ENCODE measurements at regions not wholly inside any gene's neighbourhood (a gene's known extent, or its start where the extent isn't known, plus 50 kb on each side); places are given as distances from the start of the nearest gene placed in this dataset.
"Not testable (repeated sequence)": the region's sequence is repeated elsewhere in the genome, so short reads cannot be mapped to it uniquely, and the experiment has no call there.

DNA sequence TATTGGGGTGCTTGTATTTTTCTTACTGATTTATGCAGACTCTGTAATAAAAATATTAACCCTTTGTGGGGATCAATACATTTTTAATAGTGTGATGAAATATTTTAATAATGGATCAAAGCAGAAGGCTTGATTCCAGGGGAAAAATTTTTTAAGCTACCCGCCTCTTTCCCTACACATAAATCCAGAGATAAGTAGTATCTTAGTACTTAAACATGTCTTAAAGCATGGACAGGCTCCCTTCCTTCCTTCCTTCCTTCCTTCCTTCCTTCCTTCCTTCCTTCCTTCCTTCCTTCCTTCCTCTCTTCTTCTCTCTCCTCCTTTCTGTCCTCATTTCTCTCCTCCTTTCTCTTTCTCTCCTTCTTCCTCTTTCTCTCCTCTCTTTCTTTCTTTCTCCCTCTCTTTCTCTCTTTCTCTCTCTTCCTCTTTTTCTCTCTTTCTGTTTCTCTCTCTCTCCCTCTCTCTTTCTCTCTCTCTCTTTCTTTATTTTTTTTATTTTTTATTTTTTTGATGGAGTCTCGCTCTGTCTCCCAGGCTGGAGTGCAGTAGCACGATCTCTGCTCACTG lies 78.0 kb upstream of the SPRY4 start:
- no peak for DNase-seq

GRCh38 chr5:142400415-142400814 lies 75.6 kb upstream of the SPRY4 start:
- no peak for DNase-seq

DNA sequence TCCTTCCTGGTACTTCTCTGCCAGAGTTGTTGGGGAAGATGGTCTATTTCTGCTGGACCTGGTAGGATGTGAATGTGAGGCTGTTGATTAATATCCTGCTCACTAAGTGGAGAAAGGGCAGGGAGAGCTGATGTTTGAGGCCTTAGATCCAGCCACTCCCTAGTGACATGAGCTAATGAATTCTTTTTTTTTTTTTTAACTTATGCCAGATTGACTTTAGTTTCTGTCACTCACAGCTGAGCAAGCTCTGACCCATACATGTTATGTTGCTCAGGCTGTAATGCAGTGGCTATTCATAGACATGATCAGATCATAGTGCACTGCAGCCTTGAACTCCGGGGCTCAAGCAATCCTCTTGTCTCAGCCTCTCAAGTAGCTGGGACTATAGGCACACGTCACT lies 75.1 kb upstream of the SPRY4 start:
- no peak for DNase-seq

DNA sequence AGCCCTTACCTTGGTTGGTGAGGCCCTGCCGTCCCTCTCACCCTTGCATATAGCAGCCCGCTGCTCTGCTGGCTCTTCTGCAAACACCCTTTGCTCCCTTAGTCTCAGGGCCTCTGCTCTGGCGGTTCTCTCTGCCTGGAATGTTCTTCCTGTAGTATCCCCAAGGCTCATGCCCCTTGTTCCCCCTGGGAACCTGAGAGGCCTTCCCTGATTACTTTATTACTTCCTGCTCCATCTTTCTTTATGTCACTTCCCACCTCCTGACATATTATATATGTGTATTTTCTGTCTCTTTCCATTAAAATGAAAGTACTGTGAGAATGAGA lies 73.9 kb upstream of the SPRY4 start:
- DNase-seq: no peak

DNA sequence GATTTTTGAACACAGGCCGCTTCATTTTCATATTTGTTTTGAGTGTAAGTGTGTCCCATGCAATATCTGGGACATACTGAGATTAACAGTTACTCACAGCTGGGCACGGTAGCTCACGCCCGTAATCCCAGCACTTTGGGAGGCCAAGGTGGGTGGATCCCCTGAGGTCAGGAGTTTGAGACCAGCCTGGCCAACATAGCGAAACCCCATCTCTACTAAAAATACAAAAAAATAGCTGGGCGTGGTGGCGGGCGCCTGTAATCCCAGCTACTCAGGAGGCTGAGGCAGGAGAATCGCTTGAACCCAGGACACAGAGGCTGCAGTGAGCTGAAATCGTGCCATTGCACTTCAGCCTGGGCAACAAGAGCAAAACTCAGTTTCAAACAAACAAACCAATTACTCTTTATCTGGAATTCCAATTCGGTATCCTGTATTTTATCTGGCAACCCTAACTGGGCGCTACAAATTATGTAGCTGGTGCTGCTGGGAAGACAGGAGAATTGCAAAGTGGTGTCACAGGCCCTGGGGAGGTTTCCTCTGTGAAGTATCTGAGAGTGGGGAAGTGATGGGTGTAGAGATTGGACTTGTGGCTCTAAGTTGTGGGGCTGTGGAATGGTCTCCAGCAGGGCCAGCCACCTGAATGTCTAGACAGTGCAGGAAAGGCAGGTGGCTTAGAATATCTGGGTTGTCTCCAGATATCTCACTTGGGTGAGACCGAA lies 73.3 kb upstream of the SPRY4 start:
- DNase-seq: not testable (repeated sequence)

DNA sequence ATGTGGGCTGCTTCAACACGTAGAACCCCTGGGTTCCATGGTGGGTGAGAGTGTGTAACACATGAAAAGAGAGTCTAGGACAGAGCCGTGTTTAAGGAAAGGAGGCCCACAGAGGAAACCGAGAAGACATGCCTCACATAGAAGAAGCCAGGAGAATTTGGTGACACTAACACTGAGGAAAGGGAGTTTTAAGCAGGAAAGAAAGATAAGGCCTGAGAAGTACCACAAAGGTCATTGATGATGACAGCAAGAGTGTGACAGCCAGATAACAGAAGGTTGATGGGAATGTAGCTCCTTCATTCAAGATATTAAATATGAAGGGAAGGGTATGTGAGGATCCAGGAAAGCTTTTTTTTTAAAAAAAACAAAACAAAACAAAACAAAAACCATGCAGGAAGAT lies 72.4 kb upstream of the SPRY4 start:
- DNase-seq: no peak

DNA sequence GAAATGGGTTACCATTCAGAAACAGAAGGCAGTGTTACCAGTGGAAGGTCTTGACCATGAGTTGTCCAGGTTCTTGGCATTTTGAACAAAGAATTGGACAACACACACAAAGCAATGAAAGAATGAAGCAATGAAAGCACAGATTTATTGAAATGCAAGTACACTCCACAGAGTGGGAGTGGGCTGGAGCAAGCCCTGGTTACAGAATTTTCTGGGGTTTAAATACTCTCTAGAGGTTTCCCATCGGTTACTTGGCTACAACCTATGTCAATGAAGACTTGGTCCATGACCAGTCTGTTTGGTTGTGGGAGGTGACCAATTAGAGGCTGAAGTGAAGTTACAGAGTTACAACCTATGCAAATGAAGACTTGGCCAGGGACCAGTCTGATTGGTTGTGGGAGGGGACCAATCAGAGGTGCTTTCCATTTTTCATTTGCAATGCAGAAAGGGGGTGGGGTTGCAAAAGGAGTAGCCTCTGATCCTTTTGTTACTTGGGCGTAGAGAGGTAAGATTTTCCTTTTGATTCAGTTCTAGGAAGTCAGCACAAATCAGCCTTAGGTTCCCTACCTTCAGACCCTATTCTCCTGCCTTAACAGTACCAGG lies 71.7 kb upstream of the SPRY4 start:
- no peak for DNase-seq

GRCh38 chr5:142395334-142395733 lies 70.5 kb upstream of the SPRY4 start:
- DNase-seq: no peak

- no peak for DNase-seq
Measured at GRCh38 chr5:142391058-142391845, 66.4 kb upstream of the SPRY4 start.

DNA sequence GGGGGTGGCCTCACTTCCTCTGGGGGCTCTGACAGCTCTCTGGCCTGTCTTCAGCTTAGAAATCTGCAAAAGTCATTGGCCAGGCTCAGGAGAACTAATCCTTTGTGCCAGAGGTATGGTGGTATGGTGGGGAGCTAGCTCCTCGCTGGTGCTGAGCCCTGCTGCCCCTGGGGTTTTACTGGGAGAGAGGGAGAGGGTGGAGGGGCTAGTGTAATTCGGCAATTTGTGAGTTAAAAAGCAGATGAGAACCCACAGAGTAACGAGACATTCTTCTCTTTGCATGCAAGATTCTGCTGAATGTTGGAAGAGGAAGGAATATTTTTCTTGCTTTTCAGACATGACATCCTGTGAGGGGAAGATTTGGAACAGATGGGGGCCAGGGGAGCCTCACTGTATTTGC lies 65.5 kb upstream of the SPRY4 start:
- no peak for DNase-seq

GRCh38 chr5:142388696-142389095 lies 63.9 kb upstream of the SPRY4 start:
- DNase-seq: no peak

GRCh38 chr5:142387024-142387682 lies 62.3 kb upstream of the SPRY4 start:
- DNase-seq: peak; percentile 25

- DNase-seq: no peak
Measured at GRCh38 chr5:142386137-142387023, 61.6 kb upstream of the SPRY4 start.

- no peak for DNase-seq
Measured at GRCh38 chr5:142385194-142385593, 60.4 kb upstream of the SPRY4 start.

- DNase-seq: no peak
Measured at GRCh38 chr5:142384014-142384413, 59.2 kb upstream of the SPRY4 start.

- no peak for DNase-seq
Measured at GRCh38 chr5:142382186-142382585, 57.4 kb upstream of the SPRY4 start.

DNA sequence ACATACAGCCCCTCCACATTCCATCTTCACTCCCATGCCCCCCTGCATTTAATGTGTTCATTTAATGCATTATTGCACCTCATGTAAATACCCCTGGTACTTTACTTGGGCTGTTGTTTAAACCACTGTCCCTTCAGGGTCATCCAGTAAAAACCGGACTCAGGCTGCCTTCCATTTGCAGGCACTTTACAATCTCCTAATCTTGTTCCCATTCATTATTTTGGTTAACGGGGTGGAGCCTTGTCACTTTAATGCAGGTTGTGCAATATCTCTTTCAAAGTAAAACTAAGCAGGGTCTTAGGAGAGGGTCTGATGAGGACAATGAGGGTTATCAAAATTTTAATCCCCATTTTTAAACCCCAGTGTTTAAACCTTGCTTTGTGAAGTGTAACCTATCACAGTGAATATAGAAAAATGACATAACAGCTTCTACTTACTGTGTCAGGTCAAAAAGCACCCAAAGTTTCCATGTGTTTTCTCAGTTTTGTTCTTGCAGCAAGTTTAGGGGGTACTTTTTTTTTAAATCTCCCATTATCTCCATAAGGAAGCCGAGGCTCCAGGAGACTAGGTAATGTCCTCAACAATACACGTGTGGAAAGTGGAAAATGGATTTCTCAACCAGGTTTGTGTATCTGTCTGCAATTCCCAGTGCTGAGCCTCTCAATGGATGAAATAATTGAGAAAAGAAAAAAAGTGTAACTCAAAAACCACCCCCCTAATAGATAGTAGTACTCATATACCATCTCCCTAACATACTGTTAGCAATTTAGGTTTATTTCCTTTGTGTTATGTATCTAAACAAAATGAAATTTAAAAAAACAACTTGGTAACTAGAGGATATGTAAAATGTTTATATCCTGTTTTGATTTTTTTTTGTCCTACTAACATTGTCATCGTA lies 54.2 kb upstream of the SPRY4 start:
- no peak for DNase-seq

GRCh38 chr5:142375944-142376411 lies 51.2 kb upstream of the SPRY4 start:
- DNase-seq: no peak
